ENCODE measurements at regions not wholly inside any gene's neighbourhood (a gene's known extent, or its start where the extent isn't known, plus 50 kb on each side); places are given as distances from the start of the nearest gene placed in this dataset.

GRCh38 chr6:163641706-163642105 is 227.2 kb downstream of the QKI start:
- H3K79me2 ChIP-seq (ENCODE audit: insufficient read depth, low read length): no peaks in the 10 kb centered on the region
- Mint-ChIP-seq H3K27ac (ENCODE audit: unreplicated experiment) (no peak overlapping the region), H3K9me3 (ENCODE audit: unreplicated experiment) (peaks cover 5% of the 10 kb centered on the region), H3K27me3 (ENCODE audit: low read depth, unreplicated experiment) (peaks cover 9% of the 10 kb centered on the region), H3K4me3 (ENCODE audit: unreplicated experiment) (no peak overlapping the region), H3K36me3 (ENCODE audit: low read depth, unreplicated experiment) (no peaks in the 10 kb centered on the region), H3K4me1 (ENCODE audit: low read depth, unreplicated experiment) (no peaks in the 10 kb centered on the region)
- no peaks in the 10 kb centered on the region for H3K36me3 ChIP-seq (ENCODE audit: insufficient read depth, low read length)
- H3K27ac ChIP-seq (ENCODE audit: low read depth, low read length): no peak overlapping the region
- H4K20me1 ChIP-seq (ENCODE audit: insufficient read depth, low read length): no peaks in the 10 kb centered on the region
- no peaks in the 10 kb centered on the region for H3K9me3 ChIP-seq (ENCODE audit: insufficient read depth, low read depth, low read length)
- TF ChIP-seq EZH2 (IDR thresholded peaks at IDR 0.05; ENCODE audit: insufficient read depth, low read length) (no peak), CTCF (IDR thresholded peaks at IDR 0.05; ENCODE audit: insufficient read depth, low read depth, low read length) (no peak)
- no peaks in the 10 kb centered on the region for H3K27me3 ChIP-seq (ENCODE audit: insufficient read depth, low read length)
- H3K4me3 ChIP-seq (ENCODE audit: insufficient read depth, low read depth, low read length): no peak overlapping the region
- H2AFZ ChIP-seq (ENCODE audit: low read depth, low read length): no peak overlapping the region
- H3K9ac ChIP-seq (ENCODE audit: low read length): no peak overlapping the region
- FAIRE-seq: no peak
- H3K4me2 ChIP-seq (ENCODE audit: low read length): no peak overlapping the region
- no peaks in the 10 kb centered on the region for H3K4me1 ChIP-seq (ENCODE audit: insufficient read depth, low read length)
- no peak for DNase-seq (ENCODE audit: low read depth)

- no peak overlapping the region for H3K4me2 ChIP-seq (ENCODE audit: low read length)
Observed at GRCh38 chr6:163640641-163641040, 226.1 kb downstream of the QKI start.

More at GRCh38 chr6:163640641-163641040, 226.1 kb downstream of the QKI start:
- H3K79me2 ChIP-seq (ENCODE audit: insufficient read depth, low read length): no peaks in the 10 kb centered on the region
- H3K36me3 ChIP-seq (ENCODE audit: insufficient read depth, low read length): no peaks in the 10 kb centered on the region
- H3K27ac ChIP-seq (ENCODE audit: low read depth, low read length): no peak overlapping the region
- H3K9ac ChIP-seq (ENCODE audit: low read length): no peak overlapping the region
- no peak overlapping the region for H3K4me3 ChIP-seq (ENCODE audit: insufficient read depth, low read depth, low read length)
- H3K27me3 Mint-ChIP-seq (ENCODE audit: low read depth, unreplicated experiment): peaks cover 8% of the 10 kb centered on the region
- FAIRE-seq (no peak), DNase-seq (ENCODE audit: low read depth) (no peak)
- H3K9me3 ChIP-seq (ENCODE audit: insufficient read depth, low read depth, low read length): no peaks in the 10 kb centered on the region
- no peaks in the 10 kb centered on the region for H3K36me3 Mint-ChIP-seq (ENCODE audit: low read depth, unreplicated experiment)
- H3K9me3 Mint-ChIP-seq (ENCODE audit: unreplicated experiment): peaks cover 5% of the 10 kb centered on the region
- H3K4me3 Mint-ChIP-seq (ENCODE audit: unreplicated experiment): no peak overlapping the region
- no peak overlapping the region for H3K27ac Mint-ChIP-seq (ENCODE audit: unreplicated experiment)
- H3K4me1 ChIP-seq (ENCODE audit: insufficient read depth, low read length): no peaks in the 10 kb centered on the region
- H3K27me3 ChIP-seq (ENCODE audit: insufficient read depth, low read length): no peaks in the 10 kb centered on the region
- H2AFZ ChIP-seq (ENCODE audit: low read depth, low read length): no peak overlapping the region
- no peak for TF ChIP-seq CTCF (IDR thresholded peaks at IDR 0.05; ENCODE audit: insufficient read depth, low read depth, low read length)
- TF ChIP-seq EZH2 (IDR thresholded peaks at IDR 0.05; ENCODE audit: insufficient read depth, low read length): no peak
- no peaks in the 10 kb centered on the region for H3K4me1 Mint-ChIP-seq (ENCODE audit: low read depth, unreplicated experiment)
- no peaks in the 10 kb centered on the region for H4K20me1 ChIP-seq (ENCODE audit: insufficient read depth, low read length)
